ENCODE measurements at regions not wholly inside any gene's neighbourhood (a gene's known extent, or its start where the extent isn't known, plus 50 kb on each side); places are given as distances from the start of the nearest gene placed in this dataset.

GRCh38 chr2:190809139-190809764 is 71.4 kb upstream of the GLS start:
- H3K27ac Mint-ChIP-seq: no peak overlapping the region

GRCh38 chr2:190809876-190810525 is 70.6 kb upstream of the GLS start:
- H3K36me3 Mint-ChIP-seq: no peaks in the 10 kb centered on the region

More at GRCh38 chr2:190809139-190809764, 71.4 kb upstream of the GLS start:
- Mint-ChIP-seq H3K4me3 (no peak overlapping the region), H3K4me1 (ENCODE audit: low read depth in 2 of 2) (peaks cover 11% of the 10 kb centered on the region in 2 donors), H3K36me3 (no peaks in the 10 kb centered on the region), H3K27me3 (peaks cover 0 to 4% of the 10 kb centered on the region in 2 donors), H3K9me3 (no peaks in the 10 kb centered on the region)
- DNase-seq (ENCODE audit: low spot score) (no peak), ATAC-seq (no peak)

GRCh38 chr2:190810981-190811587 is 69.5 kb upstream of the GLS start:
- Mint-ChIP-seq H3K9me3 (peaks cover under 1% of the 10 kb centered on the region), H3K27me3 (peaks cover 1 to 5% of the 10 kb centered on the region in 2 donors), H3K36me3 (no peaks in the 10 kb centered on the region), H3K4me3 (no peak overlapping the region), H3K4me1 (ENCODE audit: low read depth in 2 of 2) (peaks cover 16% of the 10 kb centered on the region in 2 donors), H3K27ac (no peak overlapping the region)
- ATAC-seq (no peak), DNase-seq (ENCODE audit: low spot score) (no peak)

More at GRCh38 chr2:190809876-190810525, 70.6 kb upstream of the GLS start:
- DNase-seq (ENCODE audit: low spot score): no peak
- H3K4me1 Mint-ChIP-seq (ENCODE audit: low read depth in 2 of 2): peaks cover 16% of the 10 kb centered on the region in 2 donors
- H3K27me3 Mint-ChIP-seq: peaks cover 0 to 4% of the 10 kb centered on the region in 2 donors
- no peaks in the 10 kb centered on the region for H3K9me3 Mint-ChIP-seq
- no peak overlapping the region for H3K27ac Mint-ChIP-seq
- ATAC-seq: no peak
- H3K4me3 Mint-ChIP-seq: no peak overlapping the region

GRCh38 chr2:190811811-190812210 is 68.8 kb upstream of the GLS start:
- ATAC-seq: no peak
- Mint-ChIP-seq H3K27me3 (peaks cover 7 to 8% of the 10 kb centered on the region in 2 donors), H3K9me3 (peaks cover 5% of the 10 kb centered on the region), H3K27ac (no peak overlapping the region), H3K4me1 (ENCODE audit: low read depth in 2 of 2) (peaks cover 16% of the 10 kb centered on the region in 2 donors), H3K36me3 (peaks cover 6% of the 10 kb centered on the region), H3K4me3 (no peak overlapping the region)
- no peak for DNase-seq (ENCODE audit: low spot score)

- H3K4me1 Mint-ChIP-seq (ENCODE audit: low read depth in 2 of 2): peaks cover 16% of the 10 kb centered on the region in 2 donors
- H3K27ac Mint-ChIP-seq: no peak overlapping the region
- DNase-seq (ENCODE audit: low spot score) (no peak), ATAC-seq (no peak)
- H3K9me3 Mint-ChIP-seq: peaks cover 10% of the 10 kb centered on the region
- H3K4me3 Mint-ChIP-seq: no peak overlapping the region
- H3K36me3 Mint-ChIP-seq: peaks cover 13% of the 10 kb centered on the region
- H3K27me3 Mint-ChIP-seq: peaks cover 7 to 11% of the 10 kb centered on the region in 2 donors
Measured at GRCh38 chr2:190812506-190813294, 67.9 kb upstream of the GLS start.

- H3K4me3 Mint-ChIP-seq: no peak overlapping the region
- peaks cover 13% of the 10 kb centered on the region for H3K36me3 Mint-ChIP-seq
- H3K27ac Mint-ChIP-seq: no peak overlapping the region
- peaks cover 16% of the 10 kb centered on the region in 2 donors for H3K4me1 Mint-ChIP-seq (ENCODE audit: low read depth in 2 of 2)
- peaks cover 10% of the 10 kb centered on the region for H3K9me3 Mint-ChIP-seq
- DNase-seq (ENCODE audit: low spot score) (no peak), ATAC-seq (no peak)
- peaks cover 7 to 11% of the 10 kb centered on the region in 2 donors for H3K27me3 Mint-ChIP-seq
Measured at GRCh38 chr2:190815226-190815625, 65.4 kb upstream of the GLS start.

GRCh38 chr2:190817082-190817481 is 63.5 kb upstream of the GLS start:
- Mint-ChIP-seq H3K4me1 (ENCODE audit: low read depth in 2 of 2) (peaks cover 16% of the 10 kb centered on the region in 2 donors), H3K27me3 (peaks cover 7% of the 10 kb centered on the region in 2 donors), H3K27ac (no peak overlapping the region), H3K4me3 (no peak overlapping the region), H3K36me3 (peaks cover 13% of the 10 kb centered on the region), H3K9me3 (peaks cover 10% of the 10 kb centered on the region)
- DNase-seq (ENCODE audit: low spot score) (no peak), ATAC-seq (no peak)

- H3K4me3 Mint-ChIP-seq: no peak overlapping the region
- no peak for ATAC-seq
- no peak overlapping the region for H3K27ac Mint-ChIP-seq
- no peak for DNase-seq (ENCODE audit: low spot score)
- H3K9me3 Mint-ChIP-seq: peaks cover 10% of the 10 kb centered on the region
- peaks cover 7% of the 10 kb centered on the region in 2 donors for H3K27me3 Mint-ChIP-seq
- peaks cover 13% of the 10 kb centered on the region for H3K36me3 Mint-ChIP-seq
- H3K4me1 Mint-ChIP-seq (ENCODE audit: low read depth in 2 of 2): no peaks in the 10 kb centered on the region
Measured at GRCh38 chr2:190819840-190820301, 60.8 kb upstream of the GLS start.

- H3K4me1 Mint-ChIP-seq (ENCODE audit: low read depth in 2 of 2): no peaks in the 10 kb centered on the region
- H3K27ac Mint-ChIP-seq: no peak overlapping the region
- DNase-seq (ENCODE audit: low spot score): no peak
- no peak overlapping the region for H3K4me3 Mint-ChIP-seq
- H3K36me3 Mint-ChIP-seq: peaks cover 13% of the 10 kb centered on the region
- no peak for ATAC-seq
- H3K27me3 Mint-ChIP-seq: peaks cover 7% of the 10 kb centered on the region in 2 donors
- peaks cover 10% of the 10 kb centered on the region for H3K9me3 Mint-ChIP-seq
Measured at GRCh38 chr2:190820416-190820815, 60.2 kb upstream of the GLS start.

GRCh38 chr2:190822043-190822442 is 58.6 kb upstream of the GLS start:
- Mint-ChIP-seq H3K9me3 (peaks cover 5% of the 10 kb centered on the region), H3K4me3 (no peak overlapping the region), H3K4me1 (ENCODE audit: low read depth in 2 of 2) (no peaks in the 10 kb centered on the region), H3K27me3 (peaks cover 0 to 4% of the 10 kb centered on the region in 2 donors), H3K27ac (no peak overlapping the region), H3K36me3 (peaks cover 5% of the 10 kb centered on the region)
- no peak for ATAC-seq
- no peak for DNase-seq (ENCODE audit: low spot score)

- no peak for DNase-seq (ENCODE audit: low spot score)
- Mint-ChIP-seq H3K27ac (no peak overlapping the region), H3K9me3 (no peaks in the 10 kb centered on the region), H3K27me3 (peaks cover 0 to 8% of the 10 kb centered on the region in 2 donors), H3K4me1 (ENCODE audit: low read depth in 2 of 2) (no peaks in the 10 kb centered on the region), H3K36me3 (no peaks in the 10 kb centered on the region), H3K4me3 (no peak overlapping the region)
- ATAC-seq: no peak
Measured at GRCh38 chr2:190827720-190828119, 52.9 kb upstream of the GLS start.

GRCh38 chr2:190829642-190830041 is 51.0 kb upstream of the GLS start:
- Mint-ChIP-seq H3K36me3 (no peaks in the 10 kb centered on the region), H3K4me1 (ENCODE audit: low read depth in 2 of 2) (no peaks in the 10 kb centered on the region), H3K27me3 (peaks cover 0 to 8% of the 10 kb centered on the region in 2 donors), H3K27ac (no peak overlapping the region), H3K9me3 (no peaks in the 10 kb centered on the region), H3K4me3 (no peak overlapping the region)
- DNase-seq (ENCODE audit: low spot score) (no peak), ATAC-seq (no peak)

Measured in natural killer cell treated with Interleukin-12 subunit alpha and Interleukin-12 subunit beta and Interleukin-15 and Interleukin-18, amount 100 ng/mL, for 72 hours (primary cell).